Endometrium (tissue), 2 donors: ENCODE measurements at regions not wholly inside any gene's neighbourhood (a gene's known extent, or its start where the extent isn't known, plus 50 kb on each side); places are given as distances from the start of the nearest gene placed in this dataset.
"Not testable (repeated sequence)": the region's sequence is repeated elsewhere in the genome, so short reads cannot be mapped to it uniquely, and the experiment has no call there.

Source experiments
- FAIRE-seq: peaks from 2 replicates; lab custom pipeline; 2012; peaks lifted over from hg19 to GRCh38; lab: Jason Lieb, UNC
- donor health status: control.
- donor health status: control.

DNA sequence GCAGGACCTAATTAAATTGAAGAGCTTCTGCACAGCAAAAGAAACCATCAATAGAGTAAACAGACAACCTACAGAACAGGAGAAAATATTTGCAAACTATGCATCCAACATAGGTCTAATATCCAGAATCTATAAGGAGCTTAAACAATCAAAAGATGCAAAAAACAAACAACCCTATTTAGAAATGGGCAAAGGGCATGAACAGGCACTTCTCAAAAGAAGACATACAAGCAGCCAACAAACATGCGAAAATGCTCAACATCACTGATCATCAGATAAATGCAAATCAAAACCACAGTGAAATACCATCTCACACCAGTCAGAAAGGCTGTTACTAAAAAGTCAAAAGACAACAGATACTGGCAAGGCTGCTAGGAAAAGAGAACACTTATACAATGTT, 189.2 kb downstream of the CYP26B1 start:
- not testable (repeated sequence) for FAIRE-seq

DNA sequence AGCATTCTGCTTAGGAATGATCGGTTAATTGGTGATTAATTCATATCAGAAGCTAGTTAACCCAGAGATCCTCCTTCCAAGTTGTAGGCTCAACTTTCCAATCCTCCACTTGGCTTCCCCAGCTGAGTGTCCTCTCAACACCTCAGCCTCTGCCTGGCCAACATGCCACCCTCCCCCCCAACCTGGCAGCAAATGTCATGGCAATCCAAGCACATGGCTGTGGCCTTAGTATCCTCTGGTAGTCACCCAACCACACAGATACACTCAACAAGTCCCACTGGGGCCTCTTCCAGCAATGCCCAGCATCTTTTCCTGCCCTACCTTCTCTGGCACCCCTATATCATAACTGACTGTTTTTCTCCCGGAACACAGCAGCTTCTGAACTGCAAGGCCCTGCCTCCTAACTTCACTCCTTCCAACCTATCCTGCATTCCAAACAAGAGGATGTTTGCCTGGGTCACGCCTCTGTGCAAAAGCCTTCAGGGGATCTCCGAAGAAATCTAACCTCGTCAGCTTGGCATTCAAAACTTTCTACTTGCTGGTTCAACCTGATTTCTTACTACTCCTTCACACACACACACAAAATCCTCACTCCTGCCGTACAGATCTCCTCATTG, 195.0 kb downstream of the CYP26B1 start:
- FAIRE-seq: no peak

DNA sequence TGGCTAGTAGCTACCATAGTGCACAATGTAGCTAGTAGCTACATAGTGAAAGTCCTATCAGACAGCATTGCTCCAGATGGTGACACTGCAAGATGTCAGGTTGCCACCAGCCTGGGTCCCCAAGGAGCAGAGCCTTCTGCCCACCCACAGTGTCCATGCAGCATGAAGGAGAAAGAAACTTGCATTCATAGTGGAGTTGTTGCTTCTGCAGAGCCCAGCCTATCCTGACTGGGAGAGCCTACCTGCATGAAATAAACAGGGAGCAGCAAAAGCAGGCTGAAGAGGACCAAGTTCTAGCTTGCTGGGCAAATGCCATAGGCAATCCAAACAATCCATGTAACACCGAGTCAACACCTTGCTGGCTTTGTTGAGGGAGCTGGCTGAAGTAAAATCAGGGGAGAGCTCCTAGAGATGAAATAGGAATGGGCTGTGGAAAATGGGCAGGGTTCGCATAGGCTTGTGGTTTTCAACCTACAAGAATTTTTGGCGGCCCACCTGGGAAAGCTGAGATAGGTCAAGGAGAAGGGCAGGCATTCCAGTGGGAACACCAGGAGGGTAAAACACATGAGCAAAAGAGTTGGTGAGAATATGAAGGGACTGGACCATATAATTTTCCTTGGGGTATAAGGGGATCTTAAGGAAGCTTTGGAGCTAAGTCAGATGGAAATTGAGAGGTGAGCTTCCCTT, 195.8 kb downstream of the CYP26B1 start:
- FAIRE-seq: no peak

DNA sequence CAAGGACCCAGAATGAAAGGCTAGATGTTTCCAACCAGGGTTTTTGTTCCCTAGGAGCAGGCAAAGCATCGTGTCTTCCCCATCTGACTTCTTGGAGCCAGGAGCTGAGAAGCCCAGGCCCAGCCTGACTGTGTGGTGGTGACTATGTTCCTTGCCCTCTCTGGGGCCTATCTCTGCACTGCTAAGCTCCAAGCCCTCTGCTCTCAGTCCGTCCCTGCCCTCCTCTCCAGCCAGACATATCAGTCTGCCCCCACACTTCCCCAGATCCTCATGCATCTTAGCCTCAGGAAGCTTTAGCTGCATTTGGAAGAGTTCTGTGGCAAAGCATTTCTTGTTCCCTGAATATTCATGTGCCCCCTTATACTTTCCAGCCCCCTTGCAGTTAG, 196.6 kb downstream of the CYP26B1 start:
- no peak for FAIRE-seq

DNA sequence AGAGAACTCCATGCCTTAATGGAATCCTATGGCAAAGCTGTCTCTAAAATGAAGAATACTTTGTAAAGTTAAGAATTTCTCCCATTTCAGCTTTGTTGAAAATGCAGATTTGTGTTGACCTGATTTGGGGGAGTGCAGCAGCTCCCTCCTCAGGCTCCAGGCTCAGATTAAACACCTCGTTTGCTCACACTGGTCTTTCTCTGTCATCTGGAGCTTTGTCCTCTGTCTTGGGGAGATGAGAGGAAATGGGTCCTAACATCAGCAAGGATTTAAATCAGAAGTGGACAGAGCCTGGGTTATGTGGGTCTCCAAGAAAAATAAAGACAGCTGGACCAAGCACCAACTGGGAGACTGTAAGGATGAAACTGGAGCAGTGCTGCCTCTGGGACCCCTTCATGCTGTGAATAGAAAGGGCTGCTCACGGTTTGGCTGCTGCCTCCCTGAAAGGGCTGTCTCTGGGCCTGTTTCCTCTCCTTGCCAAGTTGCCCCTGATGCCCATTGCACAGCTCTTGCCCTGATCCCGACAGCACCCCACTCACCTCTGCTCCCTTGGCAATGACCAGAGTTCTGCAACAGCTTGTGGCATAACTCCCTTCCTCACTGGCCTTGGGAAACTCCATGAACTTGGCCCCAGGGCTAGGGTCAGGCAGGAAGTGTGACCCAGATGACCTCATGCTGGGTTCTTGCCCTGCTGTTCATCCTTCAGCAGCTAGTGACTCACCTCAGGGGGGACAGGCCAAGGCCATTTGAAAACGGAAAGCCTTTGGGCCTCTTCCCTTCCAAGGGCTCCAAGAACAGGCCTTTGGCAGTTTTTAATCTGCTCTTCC, 197.2 kb downstream of the CYP26B1 start:
- FAIRE-seq: no peak

DNA sequence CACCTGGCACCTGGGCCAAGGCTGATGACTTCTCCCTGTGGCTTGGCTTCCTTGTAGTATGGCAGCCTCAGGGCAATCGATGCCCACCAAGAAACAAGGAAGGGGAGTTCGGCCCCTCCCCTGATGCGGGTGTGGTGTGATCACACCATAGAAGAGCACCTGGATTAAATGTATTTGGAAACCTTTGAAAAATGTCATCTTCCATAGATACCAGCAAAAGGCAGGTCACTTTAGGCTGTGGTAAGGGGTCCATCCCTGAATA, 198.2 kb downstream of the CYP26B1 start:
- no peak for FAIRE-seq

DNA sequence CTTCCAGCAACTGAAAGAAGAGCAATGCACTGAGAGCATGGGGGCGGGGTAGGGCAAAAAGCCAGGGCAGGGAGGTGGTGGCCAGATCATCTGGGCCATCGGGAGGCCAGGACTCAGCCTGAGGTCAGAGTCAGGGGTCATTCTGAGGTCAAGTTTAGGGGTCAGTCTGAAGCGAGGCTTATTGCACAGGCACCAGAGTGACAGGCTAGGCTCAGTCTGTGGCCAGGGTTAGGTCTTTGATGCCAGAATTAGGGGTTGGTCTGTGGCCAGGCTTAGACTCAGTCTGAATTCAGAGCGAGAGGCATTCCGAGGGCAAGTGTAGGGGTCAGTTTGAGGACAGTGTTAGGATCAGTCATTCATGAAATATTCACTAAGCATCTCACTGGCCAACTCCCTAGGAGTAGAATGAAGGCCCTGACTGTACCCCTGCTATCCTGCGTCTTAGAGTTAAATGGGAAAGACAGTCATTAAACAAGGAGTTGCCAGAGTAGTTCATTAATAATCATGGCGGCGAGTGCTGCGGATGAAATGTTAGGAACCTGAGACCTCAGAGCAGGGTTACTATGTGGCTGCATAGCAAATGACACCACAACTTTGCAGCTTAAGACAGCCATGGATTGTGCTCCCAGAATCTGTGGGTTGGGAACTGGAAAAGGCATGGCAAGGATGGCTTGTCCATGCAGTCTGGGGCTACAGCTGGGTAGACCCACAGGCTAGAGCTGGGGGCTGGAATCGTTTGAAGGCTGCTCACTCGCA, 198.7 kb downstream of the CYP26B1 start:
- FAIRE-seq: no peak

DNA sequence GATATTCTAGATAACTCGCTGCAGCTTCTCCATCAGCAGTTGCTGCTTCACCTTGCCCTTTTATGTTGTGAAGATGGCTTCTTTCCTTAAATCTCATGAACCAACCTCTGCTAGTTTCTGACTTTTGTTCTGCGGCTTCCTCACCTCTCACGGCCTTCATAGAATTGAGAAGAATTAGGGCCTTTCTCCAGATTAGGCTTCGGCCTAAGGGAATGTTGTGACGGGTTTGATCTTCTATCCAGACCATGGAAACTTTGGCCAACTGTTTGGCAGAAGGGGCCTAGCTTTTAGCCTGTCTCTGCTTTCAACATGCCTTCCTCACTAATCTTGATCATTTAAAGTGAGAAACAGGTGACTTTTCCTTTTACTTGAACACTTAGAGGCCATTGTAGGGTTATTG, 199.9 kb downstream of the CYP26B1 start:
- no peak for FAIRE-seq

DNA sequence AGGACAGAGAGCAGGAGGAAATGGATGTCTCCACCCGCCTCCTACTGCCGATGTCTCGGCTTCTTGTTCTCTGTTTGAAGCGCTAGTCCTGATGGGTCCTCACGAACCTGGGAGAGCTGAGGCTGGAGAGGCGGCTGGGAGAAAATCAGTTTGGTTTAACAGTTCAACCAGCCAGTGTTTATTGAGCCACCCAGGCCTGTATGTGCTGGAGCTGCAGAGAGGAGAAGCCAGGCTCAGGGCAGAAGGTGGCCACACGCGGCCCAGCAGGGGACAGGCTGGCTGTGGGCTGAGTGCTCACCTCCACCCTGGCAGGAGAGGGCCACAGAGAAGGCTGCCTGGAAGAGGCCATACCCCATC, 202.1 kb downstream of the CYP26B1 start:
- FAIRE-seq: no peak

DNA sequence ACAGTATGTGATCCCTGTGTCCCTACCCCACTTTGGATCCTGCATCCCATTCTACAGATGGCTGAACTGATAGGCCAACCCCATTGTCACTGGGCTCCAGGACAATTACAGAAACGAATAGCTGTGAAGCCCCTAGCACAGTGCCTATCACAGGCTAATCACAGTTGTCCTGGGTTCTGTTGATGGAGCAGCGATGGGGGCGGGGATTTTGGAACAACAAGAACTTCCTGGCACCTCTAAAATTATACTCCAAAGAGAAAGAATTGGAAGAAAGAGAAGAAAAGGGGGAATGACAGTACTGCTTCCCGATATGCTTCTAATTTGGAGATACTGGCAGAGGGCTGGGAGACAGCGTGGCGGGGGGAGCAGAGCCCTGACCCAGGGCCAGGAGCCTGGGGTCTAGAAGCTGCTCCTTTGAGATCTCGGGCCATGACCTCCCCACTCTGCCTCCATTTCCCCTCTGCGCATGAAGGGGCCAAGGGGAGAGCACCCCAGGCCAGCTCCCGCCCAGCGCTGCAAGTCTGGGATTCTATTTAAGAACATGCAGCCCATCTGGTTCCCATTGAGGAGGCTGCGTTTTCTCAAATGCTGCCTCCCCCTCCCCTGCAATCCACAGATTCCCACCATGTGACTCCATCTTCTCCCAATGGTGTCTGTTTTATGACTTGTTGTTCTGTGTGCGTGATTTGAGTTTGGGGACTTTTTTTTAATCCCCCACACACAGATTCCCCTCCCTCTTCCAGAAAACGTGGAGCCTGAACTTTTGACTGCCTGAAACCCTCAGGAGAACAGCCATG, 202.7 kb downstream of the CYP26B1 start:
- peak; percentile 70 for FAIRE-seq

DNA sequence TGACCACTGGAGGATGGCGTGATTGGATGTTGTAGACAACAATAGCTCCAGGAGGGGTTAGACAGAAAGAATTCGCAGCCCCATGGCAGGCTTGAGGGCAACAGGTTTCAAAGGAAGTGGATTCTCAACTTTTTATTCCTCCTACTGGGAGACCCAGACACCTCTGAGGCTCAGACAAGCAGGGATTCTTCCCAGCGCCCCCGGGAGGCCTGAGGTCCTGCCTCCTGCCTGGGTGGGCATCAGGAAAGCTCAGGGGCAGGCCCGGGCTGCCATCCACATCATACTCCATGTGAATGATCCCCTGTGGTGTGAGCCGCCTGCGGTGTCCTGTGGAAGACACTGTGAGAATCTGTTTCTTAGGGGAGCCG, 203.5 kb downstream of the CYP26B1 start:
- FAIRE-seq: no peak

DNA sequence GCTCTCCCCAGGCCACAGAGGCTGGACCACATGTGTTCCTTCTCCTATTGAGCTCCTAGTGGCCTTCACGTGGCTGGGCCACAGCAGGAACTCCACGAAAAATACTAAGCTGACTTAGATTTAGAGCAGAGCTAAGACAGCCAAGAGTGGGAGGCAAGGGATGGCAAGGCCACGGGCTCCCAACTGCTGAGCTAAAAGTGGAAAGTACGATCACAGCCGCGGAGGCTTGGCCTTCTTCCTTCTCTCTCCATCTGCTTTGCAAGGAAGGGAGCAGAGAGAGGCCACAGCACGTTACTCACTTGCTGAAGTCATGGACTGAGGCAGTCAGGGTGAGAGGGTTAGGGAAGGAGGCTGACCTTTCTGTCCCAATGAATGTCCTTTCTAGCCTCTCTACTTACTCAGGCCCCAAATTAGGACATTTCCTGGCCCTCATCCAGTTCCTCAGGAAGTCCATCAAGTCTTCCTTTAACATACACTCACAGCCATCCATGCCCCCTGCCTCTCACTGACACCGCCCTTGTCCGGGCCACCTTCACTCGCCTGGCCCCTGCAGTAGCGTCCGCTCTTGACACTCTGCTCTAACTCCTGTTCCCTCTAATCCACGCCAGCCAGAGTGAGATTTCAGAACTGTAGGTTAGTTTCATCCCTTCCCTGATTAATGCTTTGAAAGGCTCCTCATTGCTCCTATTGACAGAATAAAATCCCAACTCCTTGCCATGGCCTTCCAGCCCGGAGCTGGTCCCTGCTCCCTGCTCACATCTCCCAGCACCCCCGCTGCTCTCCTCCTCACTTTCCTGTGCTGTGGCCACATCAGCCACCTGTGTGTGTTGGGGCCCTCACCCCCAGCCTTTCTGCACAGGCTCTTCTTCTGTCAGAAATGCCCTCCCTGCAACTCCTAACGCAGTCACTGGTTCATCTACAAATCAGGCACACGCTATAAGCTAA, 204.2 kb downstream of the CYP26B1 start:
- no peak for FAIRE-seq

DNA sequence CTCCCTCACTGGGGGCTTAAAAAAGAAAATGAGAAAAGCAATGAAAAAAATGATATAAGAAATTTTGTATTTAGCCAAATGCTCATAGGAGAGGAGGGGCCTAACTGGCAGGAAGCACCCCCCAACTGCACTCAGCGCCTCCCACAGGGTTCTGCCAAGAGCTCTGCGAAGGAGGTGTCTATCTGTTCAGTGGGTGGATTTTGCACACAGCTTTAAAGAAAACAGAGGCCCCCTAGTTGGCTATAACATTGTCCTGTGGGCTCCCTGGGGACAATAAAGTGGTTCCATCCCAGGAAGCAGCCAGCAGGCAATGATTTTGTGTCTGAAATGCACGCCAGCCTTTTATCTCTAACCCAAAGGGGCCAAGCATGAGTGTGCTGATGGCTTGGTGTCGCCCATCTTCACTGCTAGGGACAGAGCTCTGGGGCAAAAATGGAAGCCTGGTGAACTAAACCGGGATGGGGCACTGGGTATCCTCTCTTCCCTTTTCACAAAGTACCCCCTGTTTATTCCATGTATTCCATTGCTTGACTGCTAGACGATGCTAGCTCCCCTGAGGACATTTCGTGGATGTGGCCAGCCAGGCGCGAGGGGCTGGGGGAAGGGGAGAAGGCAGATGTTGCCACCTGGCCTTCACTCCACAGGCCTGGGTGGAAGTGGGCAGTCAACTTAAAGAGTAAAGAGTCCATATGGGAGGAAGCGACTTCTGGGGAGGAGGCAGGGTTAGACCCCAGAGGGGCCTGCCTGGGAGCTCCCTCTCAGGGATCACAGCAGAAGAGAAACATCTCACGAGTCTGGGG, 205.7 kb downstream of the CYP26B1 start:
- FAIRE-seq: no peak

DNA sequence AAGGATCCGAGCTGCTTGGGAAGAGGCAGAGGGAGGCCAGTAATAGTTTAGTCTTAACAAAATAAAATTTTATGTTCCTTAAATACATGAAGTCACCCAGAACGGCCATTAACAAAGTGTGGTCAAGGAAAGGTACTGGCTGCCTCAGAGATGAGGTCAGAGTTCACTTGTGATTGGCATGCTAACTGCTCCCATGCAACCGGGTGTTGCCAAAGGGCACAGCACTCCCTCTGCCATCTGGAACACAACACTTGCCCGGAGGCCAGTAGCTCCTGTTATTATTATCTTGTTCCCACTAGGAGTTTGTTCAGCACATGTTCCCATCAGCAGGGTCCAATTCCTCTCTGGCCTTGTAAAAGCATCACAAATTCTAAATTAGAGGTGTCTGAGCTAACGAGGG, 207.0 kb downstream of the CYP26B1 start:
- peak; percentile 37 for FAIRE-seq

DNA sequence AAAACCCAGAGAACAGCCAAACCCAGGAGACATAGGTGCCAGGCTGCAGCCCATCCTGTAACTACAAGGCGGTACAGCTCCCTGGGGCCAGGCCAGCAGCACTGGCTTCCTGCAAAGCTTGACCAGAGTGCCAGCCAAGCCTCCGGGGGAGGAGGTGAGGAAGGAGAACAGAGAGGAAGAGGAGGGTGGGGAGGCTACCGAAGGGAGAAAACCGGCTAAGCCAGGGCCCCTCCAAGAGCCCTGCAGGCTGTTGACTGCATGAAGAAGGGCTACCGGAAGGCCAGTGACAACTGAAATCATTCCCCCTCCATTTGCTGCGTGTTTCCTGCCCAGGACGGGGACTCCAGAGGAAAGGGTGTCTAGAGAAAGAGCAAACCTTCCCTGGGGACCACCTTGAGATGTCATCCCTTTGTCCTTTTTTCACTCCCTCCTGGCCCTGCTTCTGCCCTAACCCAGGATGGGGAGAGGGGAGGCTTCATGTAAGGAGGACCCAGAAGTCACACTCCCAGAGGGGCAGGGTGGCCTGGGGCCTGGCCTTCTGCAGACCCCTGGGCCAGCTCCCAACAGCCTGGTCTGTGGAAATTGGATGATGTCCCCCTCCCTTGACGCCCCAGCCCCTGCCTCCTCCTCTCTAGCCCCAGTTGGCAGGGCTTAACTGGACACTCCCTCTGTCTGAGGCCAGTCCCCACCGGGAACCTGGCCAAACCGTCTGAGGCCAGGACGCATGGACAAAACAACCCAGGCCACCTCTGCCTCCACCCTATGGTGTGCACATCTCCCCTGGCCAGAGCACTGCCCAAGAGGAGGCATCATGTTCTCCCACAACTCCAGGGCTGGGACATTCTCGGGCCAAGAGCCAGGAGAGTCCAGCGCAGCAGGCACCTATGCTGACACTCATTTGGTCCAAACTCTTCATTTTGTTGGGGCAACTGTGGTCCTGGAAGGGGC, 207.8 kb downstream of the CYP26B1 start:
- no peak for FAIRE-seq

DNA sequence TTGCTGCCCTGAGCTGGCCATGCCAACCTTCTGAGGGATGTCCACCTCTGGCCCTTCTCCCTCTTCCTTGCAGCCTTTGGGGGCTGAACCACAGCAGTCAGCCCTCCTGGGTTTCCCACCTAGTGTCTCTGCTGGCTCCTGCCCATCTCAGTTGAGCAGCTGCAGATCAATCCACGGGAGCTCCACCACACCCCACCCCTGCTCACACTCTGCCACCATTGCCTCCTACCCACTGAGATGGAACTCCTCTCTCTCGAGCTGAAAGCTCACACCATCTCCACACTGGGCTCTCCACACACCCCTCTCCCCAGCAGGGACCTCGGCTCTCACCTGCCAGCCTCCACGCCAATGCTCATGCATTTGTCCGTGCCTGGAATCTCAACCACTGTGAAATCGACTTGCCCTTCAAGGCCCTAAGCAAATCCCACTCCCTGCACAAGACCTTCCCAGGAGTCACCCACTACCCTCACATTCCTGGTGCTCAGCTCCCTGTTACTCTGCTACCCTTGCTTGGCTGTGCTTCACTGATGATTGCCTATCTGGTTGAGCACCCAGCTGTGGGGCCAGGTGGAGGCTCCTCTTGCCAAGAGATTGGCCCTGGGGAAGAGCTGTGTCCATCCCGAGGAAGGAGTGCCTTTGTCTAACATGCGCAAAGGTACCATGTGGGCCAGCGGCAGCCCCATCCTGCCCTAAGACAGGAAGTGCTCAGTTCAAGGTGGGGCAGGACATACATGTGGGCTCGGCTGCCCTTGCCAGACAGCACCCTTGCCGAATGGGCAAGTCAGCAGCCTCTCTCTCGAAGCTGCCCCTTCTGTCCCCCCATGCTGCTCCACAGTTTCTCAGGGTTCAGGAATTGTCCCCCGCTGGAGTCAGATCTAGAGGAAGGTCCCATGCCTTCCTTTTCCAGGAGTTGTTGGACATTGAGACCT, 208.7 kb downstream of the CYP26B1 start:
- FAIRE-seq: no peak

DNA sequence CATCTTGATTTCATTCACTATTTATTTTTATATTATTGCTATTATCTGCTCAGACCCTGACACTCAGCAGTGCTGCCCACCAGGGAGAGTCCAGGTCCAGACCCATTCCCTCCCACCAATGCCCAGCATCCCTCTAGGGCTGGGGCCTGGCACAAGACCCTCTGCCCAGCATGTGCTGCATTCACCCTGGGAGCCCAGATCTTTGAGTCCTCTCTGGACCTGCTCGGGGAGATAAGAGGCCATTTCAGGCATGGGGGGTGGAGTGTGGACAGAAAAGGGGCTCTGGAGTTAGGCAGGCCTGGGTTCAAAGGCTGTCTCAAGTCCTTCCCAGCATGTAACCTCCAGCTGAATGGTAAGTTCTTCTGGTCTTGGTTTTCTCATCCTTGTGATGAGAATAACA, 209.6 kb downstream of the CYP26B1 start:
- no peak for FAIRE-seq

DNA sequence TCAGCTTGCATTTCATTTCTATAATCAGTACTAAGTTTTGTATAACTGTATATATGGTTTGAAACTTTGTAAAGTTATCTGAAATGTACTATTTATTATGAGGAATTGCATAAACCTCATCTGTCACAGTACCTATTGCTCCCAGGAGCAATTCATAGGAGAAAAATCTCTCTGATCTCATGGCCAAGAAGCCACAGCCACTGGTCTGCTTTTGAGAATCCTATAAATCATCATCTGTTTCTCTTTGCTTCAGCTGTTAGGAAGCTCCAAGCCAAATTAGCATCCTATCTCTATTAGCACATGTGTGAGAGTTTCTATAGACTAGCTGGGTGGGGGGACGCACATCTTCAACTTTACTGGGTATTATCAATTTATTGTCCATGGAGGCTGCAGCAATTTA, 210.3 kb downstream of the CYP26B1 start:
- no peak for FAIRE-seq
